NT2/D1 (cell line): ENCODE measurements at regions not wholly inside any gene's neighbourhood (a gene's known extent, or its start where the extent isn't known, plus 50 kb on each side); places are given as distances from the start of the nearest gene placed in this dataset.

Source experiments
- SUZ12 ChIP-seq: IDR thresholded peaks from 2 replicates; pipeline ENCODE4 v1.6.1; 2011; ENCODE audit not compliant: insufficient read length, insufficient read depth; ENCODE audit errors: extremely low read depth
- YY1 ChIP-seq: IDR thresholded peaks from 2 replicates; pipeline ENCODE4 v1.6.1; 2011; ENCODE audit not compliant: insufficient read length, insufficient read depth
- ZNF274 ChIP-seq: IDR thresholded peaks from 2 replicates; pipeline ENCODE4 v1.6.1; 2011; ENCODE audit warnings: mild to moderate bottlenecking, low read depth, low read length

- TF ChIP-seq SUZ12 (no peak), YY1 (no peak), ZNF274 (no peak)
Observed at GRCh38 chr22:48503035-48503625, 1324.5 kb downstream of the BRD1 start.
